ENCODE measurements at regions not wholly inside any gene's neighbourhood (a gene's known extent, or its start where the extent isn't known, plus 50 kb on each side); places are given as distances from the start of the nearest gene placed in this dataset.
"Not testable (repeated sequence)": the region's sequence is repeated elsewhere in the genome, so short reads cannot be mapped to it uniquely, and the experiment has no call there.

DNA sequence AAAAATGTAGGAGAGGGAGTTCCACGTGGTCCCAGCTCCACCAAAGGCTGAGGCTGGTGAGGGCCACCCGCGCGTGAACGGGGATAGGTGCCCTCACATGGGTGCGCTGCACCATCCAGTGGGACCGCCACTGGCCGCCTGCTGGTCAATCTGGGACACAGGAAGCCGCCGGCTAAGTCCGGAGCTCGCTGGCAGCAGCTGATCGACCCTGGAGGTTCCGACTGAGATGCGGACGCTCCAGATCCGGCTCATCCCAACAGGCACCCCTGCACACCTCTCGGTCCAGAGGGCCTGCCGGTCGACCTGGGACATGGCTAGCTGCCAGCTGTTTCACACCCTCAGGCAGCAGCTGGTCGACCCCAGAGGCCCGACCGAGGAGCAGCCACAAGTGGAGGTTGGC lies 116.5 kb upstream of the ANKRD30BL start:
- no peak for DNase-seq
- H3K27ac ChIP-seq = no peak overlapping the region
- H3K27me3 ChIP-seq = peaks cover 0 to 12% (median 0%) of the 10 kb centered on the region in 4 donors
- intact Hi-C loops (cut with DNase I) = loop anchor here (10.0 kb wide), 1 partner anchor 877 kb away; no protein-coding TSS in a partner anchor
- H3K36me3 ChIP-seq = no peaks in the 10 kb centered on the region
- no peak overlapping the region for H3K4me3 ChIP-seq
- peaks cover 0 to 10% (median 0%) of the 10 kb centered on the region in 3 donors for H3K9me3 ChIP-seq
- WGBS, 2 donors = 77 to 94% methylated on average over 12 to 13 of the region's 23 CpGs
- no peaks in the 10 kb centered on the region for H3K4me1 ChIP-seq
- TF ChIP-seq POLR2A (IDR thresholded peaks at IDR 0.05) = no peak
- TF ChIP-seq, protein P1, sequence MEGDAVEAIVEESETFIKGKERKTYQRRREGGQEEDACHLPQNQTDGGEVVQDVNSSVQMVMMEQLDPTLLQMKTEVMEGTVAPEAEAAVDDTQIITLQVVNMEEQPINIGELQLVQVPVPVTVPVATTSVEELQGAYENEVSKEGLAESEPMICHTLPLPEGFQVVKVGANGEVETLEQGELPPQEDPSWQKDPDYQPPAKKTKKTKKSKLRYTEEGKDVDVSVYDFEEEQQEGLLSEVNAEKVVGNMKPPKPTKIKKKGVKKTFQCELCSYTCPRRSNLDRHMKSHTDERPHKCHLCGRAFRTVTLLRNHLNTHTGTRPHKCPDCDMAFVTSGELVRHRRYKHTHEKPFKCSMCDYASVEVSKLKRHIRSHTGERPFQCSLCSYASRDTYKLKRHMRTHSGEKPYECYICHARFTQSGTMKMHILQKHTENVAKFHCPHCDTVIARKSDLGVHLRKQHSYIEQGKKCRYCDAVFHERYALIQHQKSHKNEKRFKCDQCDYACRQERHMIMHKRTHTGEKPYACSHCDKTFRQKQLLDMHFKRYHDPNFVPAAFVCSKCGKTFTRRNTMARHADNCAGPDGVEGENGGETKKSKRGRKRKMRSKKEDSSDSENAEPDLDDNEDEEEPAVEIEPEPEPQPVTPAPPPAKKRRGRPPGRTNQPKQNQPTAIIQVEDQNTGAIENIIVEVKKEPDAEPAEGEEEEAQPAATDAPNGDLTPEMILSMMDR (IDR thresholded peaks at IDR 0.05) = no peak

DNA sequence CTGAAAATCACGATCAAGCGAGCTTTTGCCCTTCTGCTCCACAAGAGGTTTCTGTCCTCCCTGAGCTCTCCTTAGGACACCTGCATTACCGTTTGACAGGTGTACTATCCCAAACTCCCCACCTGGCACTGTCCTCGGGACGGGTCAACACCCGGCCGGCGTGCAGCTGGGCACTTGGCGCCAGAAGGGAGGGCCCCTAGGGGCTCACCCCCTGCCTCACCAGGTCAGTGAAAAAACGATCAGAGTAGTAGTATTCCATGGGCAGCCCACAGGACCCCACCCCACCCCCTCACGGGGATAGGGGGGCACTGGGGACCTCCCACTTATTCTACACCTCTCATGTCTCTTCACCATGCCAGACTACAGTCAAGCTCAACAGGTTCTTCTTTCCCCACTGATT lies 117.6 kb upstream of the ANKRD30BL start:
- H3K36me3 ChIP-seq = no peaks in the 10 kb centered on the region
- peaks cover 0 to 12% (median 0%) of the 10 kb centered on the region in 4 donors for H3K27me3 ChIP-seq
- TF ChIP-seq, protein P1 (IDR thresholded peaks at IDR 0.05) = no peak
- no peak for TF ChIP-seq POLR2A (IDR thresholded peaks at IDR 0.05)
- intact Hi-C loops (cut with DNase I) = loop anchor here (10.0 kb wide), 1 partner anchor 875 kb away; no protein-coding TSS in a partner anchor
- WGBS, 2 donors = 89% methylated on average over 6 to 10 of the region's 11 CpGs
- no peaks in the 10 kb centered on the region for H3K4me1 ChIP-seq
- H3K4me3 ChIP-seq = no peak overlapping the region
- DNase-seq = no peak
- H3K27ac ChIP-seq = no peak overlapping the region
- H3K9me3 ChIP-seq = peaks cover 0 to 10% (median 0%) of the 10 kb centered on the region in 3 donors

DNA sequence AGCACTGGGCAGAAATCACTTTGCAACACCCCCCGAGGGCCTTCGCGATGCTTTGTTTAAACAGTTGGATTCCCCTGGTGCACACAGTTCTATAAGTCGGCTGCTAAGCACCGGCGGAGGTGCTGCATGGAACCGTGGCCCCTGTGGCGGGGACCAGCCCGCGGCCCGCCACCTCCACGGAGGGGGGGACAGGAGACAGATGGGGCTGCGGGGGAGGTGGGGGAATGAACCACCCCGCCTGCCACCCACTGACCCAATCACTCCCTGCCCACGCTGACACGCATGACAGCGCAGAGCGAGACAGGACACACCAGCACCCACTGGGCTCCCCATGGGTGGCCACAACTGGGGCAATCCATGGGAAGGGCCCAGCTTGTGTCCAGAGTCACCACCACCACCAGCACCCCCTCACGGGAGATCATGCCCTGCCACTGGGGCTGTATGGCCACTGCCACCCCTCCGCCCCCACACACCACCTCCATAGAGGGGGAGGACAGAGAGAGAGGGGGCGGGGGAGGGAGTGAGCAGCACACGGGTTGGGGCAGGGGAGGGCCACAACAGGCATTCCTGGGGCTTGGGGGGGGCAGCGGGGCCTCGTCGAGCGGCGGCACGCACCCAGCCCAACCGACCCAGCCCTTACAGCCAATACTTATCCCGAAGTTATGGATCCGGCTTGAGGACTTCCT lies 118.3 kb upstream of the ANKRD30BL start:
- TF ChIP-seq, protein P1 (IDR thresholded peaks at IDR 0.05) = no peak
- no peak for TF ChIP-seq POLR2A (IDR thresholded peaks at IDR 0.05)
- Histone ChIP-seq H3K9me3 (peaks cover 0 to 10% (median 0%) of the 10 kb centered on the region in 3 donors), H3K36me3 (no peaks in the 10 kb centered on the region), H3K27ac (no peak overlapping the region), H3K4me1 (no peaks in the 10 kb centered on the region), H3K27me3 (peaks cover 0 to 12% (median 0%) of the 10 kb centered on the region in 4 donors), H3K4me3 (no peak overlapping the region)
- DNase-seq = no peak
- 91 to 100% methylated on average over 2 to 9 of the region's 31 CpGs for WGBS, 2 donors
- intact Hi-C loops (cut with DNase I) = loop anchor here (10.0 kb wide), 1 partner anchor 875 kb away; no protein-coding TSS in a partner anchor

DNA sequence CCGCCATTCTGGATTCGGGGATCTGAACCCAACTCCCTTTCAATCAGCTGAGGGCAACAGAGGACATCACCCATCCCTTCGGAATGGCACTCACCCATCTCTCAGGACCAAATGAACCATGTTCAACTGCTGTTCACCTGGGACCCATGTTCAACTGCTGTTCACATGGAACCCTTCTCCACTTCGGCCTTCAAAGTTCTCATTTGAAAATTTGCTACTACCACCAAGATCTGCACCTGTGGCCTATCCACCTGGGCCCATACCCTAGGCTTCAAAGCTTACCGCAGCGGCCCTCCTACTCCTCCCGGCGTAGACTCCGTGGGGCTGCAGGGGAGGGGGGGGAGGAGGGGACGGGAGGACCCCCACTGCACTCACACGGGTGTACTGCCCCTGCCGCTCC lies 119.2 kb upstream of the ANKRD30BL start:
- intact Hi-C loops (cut with DNase I) = no loop called here
- Histone ChIP-seq H3K4me1 (no peaks in the 10 kb centered on the region), H3K36me3 (no peaks in the 10 kb centered on the region), H3K9me3 (peaks cover 0 to 10% (median 0%) of the 10 kb centered on the region in 3 donors), H3K27me3 (peaks cover 0 to 12% (median 0%) of the 10 kb centered on the region in 4 donors), H3K4me3 (no peak overlapping the region), H3K27ac (no peak overlapping the region)
- WGBS, 2 donors = 92 to 95% methylated on average over 3 to 6 of the region's 12 CpGs
- no peak for TF ChIP-seq POLR2A (IDR thresholded peaks at IDR 0.05)
- TF ChIP-seq, protein P1 (IDR thresholded peaks at IDR 0.05) = no peak
- DNase-seq = no peak

DNA sequence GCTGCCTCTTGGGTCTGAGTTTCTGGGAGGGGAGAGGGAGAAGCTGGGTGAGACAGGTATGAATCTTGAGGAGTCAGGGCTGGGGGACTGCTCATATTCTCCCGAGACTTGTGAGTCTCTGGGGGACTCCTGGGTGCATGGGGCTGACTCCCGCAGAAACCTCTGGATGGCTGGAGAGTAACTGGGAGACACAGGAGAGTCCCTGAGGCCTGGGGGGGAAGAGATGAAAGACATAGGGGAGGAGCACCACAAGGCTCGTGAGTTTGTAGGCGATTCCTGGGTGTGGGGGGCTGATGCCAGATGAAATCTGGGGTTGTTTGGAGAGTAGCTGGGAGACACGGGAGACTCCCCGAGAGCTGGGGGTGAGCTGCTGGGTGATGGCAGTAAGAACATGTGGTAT lies 120.4 kb upstream of the ANKRD30BL start:
- H3K27ac ChIP-seq; intact Hi-C loops (cut with DNase I); H3K4me1 ChIP-seq; DNase-seq; H3K4me3 ChIP-seq; H3K36me3 ChIP-seq: not testable (repeated sequence)
- peaks cover 0 to 19% (median 0%) of the 10 kb centered on the region in 4 donors for H3K27me3 ChIP-seq
- peaks cover 0 to 10% (median 0%) of the 10 kb centered on the region in 3 donors for H3K9me3 ChIP-seq
- WGBS, 2 donors = 79 to 92% methylated on average over 6 of the region's 6 CpGs

Data from esophagus squamous epithelium (tissue), 5 donors.